ENCODE measurements at regions not wholly inside any gene's neighbourhood (a gene's known extent, or its start where the extent isn't known, plus 50 kb on each side); places are given as distances from the start of the nearest gene placed in this dataset.
"Not testable (repeated sequence)": the region's sequence is repeated elsewhere in the genome, so short reads cannot be mapped to it uniquely, and the experiment has no call there.

DNA sequence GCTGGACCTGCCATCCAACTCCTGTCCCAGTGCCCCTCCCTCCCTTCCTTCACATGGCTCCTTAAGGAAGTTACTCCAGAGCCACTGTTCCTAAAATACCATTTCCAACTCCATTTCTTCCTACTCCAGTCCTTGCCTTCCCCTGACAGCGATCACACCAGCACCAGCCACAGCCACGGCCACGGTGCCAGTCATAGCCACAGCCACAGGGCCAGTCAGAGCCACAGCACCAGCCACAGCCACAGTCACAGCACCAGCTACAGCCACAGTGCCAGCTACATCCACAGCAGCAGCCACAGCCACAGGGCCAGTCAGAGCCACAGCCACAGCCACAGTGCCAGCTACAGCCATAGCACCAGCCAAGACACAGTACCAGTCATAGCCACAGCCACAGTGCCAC, 110.7 kb upstream of the IRX2 start:
- TF ChIP-seq, protein P1, sequence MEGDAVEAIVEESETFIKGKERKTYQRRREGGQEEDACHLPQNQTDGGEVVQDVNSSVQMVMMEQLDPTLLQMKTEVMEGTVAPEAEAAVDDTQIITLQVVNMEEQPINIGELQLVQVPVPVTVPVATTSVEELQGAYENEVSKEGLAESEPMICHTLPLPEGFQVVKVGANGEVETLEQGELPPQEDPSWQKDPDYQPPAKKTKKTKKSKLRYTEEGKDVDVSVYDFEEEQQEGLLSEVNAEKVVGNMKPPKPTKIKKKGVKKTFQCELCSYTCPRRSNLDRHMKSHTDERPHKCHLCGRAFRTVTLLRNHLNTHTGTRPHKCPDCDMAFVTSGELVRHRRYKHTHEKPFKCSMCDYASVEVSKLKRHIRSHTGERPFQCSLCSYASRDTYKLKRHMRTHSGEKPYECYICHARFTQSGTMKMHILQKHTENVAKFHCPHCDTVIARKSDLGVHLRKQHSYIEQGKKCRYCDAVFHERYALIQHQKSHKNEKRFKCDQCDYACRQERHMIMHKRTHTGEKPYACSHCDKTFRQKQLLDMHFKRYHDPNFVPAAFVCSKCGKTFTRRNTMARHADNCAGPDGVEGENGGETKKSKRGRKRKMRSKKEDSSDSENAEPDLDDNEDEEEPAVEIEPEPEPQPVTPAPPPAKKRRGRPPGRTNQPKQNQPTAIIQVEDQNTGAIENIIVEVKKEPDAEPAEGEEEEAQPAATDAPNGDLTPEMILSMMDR (IDR thresholded peaks at IDR 0.05): not testable (repeated sequence)
- not testable (repeated sequence) for TF ChIP-seq EZH2 (IDR thresholded peaks at IDR 0.05; ENCODE audit: borderline replicate concordance, insufficient read depth, low read depth, low read length, poor library complexity, severe bottlenecking)
